Activated CD4-positive, alpha-beta T cell treated with anti-CD3 and anti-CD28 coated beads for 4 hours (primary cell): ENCODE measurements at regions not wholly inside any gene's neighbourhood (a gene's known extent, or its start where the extent isn't known, plus 50 kb on each side); places are given as distances from the start of the nearest gene placed in this dataset.
"Not testable (repeated sequence)": the region's sequence is repeated elsewhere in the genome, so short reads cannot be mapped to it uniquely, and the experiment has no call there.

Experiments used
- DNase-seq, 2 donors: peaks; one replicate each; pipeline ENCODE4 v3.0.0-alpha.2; 2020

GRCh38 chr7:6991686-6992085, 165.6 kb upstream of the CCZ1B start:
- not testable (repeated sequence) for DNase-seq

GRCh38 chr7:6992133-6992532, 166.1 kb upstream of the CCZ1B start:
- not testable (repeated sequence) for DNase-seq

- DNase-seq: not testable (repeated sequence)
Measured at GRCh38 chr7:6995026-6995425, 169.0 kb upstream of the CCZ1B start.

- not testable (repeated sequence) for DNase-seq
Measured at GRCh38 chr7:6995493-6996289, 169.6 kb upstream of the CCZ1B start.

GRCh38 chr7:6999067-6999666, 173.1 kb upstream of the CCZ1B start:
- DNase-seq: not testable (repeated sequence)

- DNase-seq: no peak
Measured at GRCh38 chr7:7002418-7003062, 176.5 kb upstream of the CCZ1B start.

GRCh38 chr7:7005303-7005702, 177.0 kb upstream of the C1GALT1 start:
- DNase-seq: no peak

- not testable (repeated sequence) for DNase-seq
Measured at GRCh38 chr7:7005949-7006348, 176.4 kb upstream of the C1GALT1 start.

GRCh38 chr7:7011241-7011640, 171.1 kb upstream of the C1GALT1 start:
- DNase-seq: not testable (repeated sequence)

GRCh38 chr7:7011751-7012150, 170.6 kb upstream of the C1GALT1 start:
- DNase-seq: not testable (repeated sequence)

GRCh38 chr7:7014827-7015595, 167.3 kb upstream of the C1GALT1 start:
- no peak for DNase-seq

- no peak for DNase-seq
Measured at GRCh38 chr7:7017707-7018280, 164.6 kb upstream of the C1GALT1 start.

- DNase-seq: no peak
Measured at GRCh38 chr7:7018290-7018689, 164.1 kb upstream of the C1GALT1 start.

- DNase-seq: no peak
Measured at GRCh38 chr7:7032221-7032620, 150.1 kb upstream of the C1GALT1 start.

- no peak for DNase-seq
Measured at GRCh38 chr7:7035851-7036250, 146.5 kb upstream of the C1GALT1 start.

GRCh38 chr7:7042286-7042893, 140.0 kb upstream of the C1GALT1 start:
- not testable (repeated sequence) for DNase-seq

- DNase-seq: no peak
Measured at GRCh38 chr7:7044806-7045205, 137.5 kb upstream of the C1GALT1 start.

- no peak for DNase-seq
Measured at GRCh38 chr7:7048213-7048612, 134.1 kb upstream of the C1GALT1 start.

- DNase-seq: no peak
Measured at GRCh38 chr7:7051206-7051877, 131.0 kb upstream of the C1GALT1 start.

GRCh38 chr7:7054252-7054830, 128.0 kb upstream of the C1GALT1 start:
- DNase-seq: no peak
